Hippocampal formation (tissue), 2 donors: ENCODE measurements at regions not wholly inside any gene's neighbourhood (a gene's known extent, or its start where the extent isn't known, plus 50 kb on each side); places are given as distances from the start of the nearest gene placed in this dataset.
"Not testable (repeated sequence)": the region's sequence is repeated elsewhere in the genome, so short reads cannot be mapped to it uniquely, and the experiment has no call there.

Source experiments
- DNase-seq, 2 donors: peaks; one replicate each; lab custom pipeline; 2025; lab: John Stamatoyannopoulos, UW

- no peak for DNase-seq
Measured at GRCh38 chr3:181267312-181267711, 277.8 kb upstream of the DNAJC19 start.

GRCh38 chr3:181265750-181266333, 276.3 kb upstream of the DNAJC19 start:
- no peak for DNase-seq

- no peak for DNase-seq
Measured at GRCh38 chr3:181264486-181264885, 274.9 kb upstream of the DNAJC19 start.

GRCh38 chr3:181253796-181254195, 264.3 kb upstream of the DNAJC19 start:
- no peak for DNase-seq

GRCh38 chr3:181252631-181253030, 263.1 kb upstream of the DNAJC19 start:
- no peak for DNase-seq

GRCh38 chr3:181250714-181251113, 261.2 kb upstream of the DNAJC19 start:
- DNase-seq: no peak

- no peak for DNase-seq
Measured at GRCh38 chr3:181239441-181239840, 249.9 kb upstream of the DNAJC19 start.

- no peak for DNase-seq
Measured at GRCh38 chr3:181230258-181230657, 240.7 kb upstream of the DNAJC19 start.

GRCh38 chr3:181213347-181213746, 223.8 kb upstream of the DNAJC19 start:
- DNase-seq: no peak

GRCh38 chr3:181212271-181212670, 222.7 kb upstream of the DNAJC19 start:
- no peak for DNase-seq

- peak in 1 of 2 donors; percentile 51 for DNase-seq
Measured at GRCh38 chr3:181210275-181210674, 220.7 kb upstream of the DNAJC19 start.

- DNase-seq: no peak
Measured at GRCh38 chr3:181189556-181189955, 200.0 kb upstream of the DNAJC19 start.

- DNase-seq: no peak
Measured at GRCh38 chr3:181183764-181184163, 194.2 kb upstream of the DNAJC19 start.

- DNase-seq: not testable (repeated sequence)
Measured at GRCh38 chr3:181183057-181183456, 193.5 kb upstream of the DNAJC19 start.

GRCh38 chr3:181178991-181179390, 189.5 kb upstream of the DNAJC19 start:
- no peak for DNase-seq

GRCh38 chr3:181176601-181177000, 187.1 kb upstream of the DNAJC19 start:
- DNase-seq: peak; percentile 52 to 68

- no peak for DNase-seq
Measured at GRCh38 chr3:181174676-181175233, 185.2 kb upstream of the DNAJC19 start.

GRCh38 chr3:181174022-181174421, 184.5 kb upstream of the DNAJC19 start:
- DNase-seq: no peak

GRCh38 chr3:181173227-181173626, 183.7 kb upstream of the DNAJC19 start:
- no peak for DNase-seq

- no peak for DNase-seq
Measured at GRCh38 chr3:181134873-181135272, 145.3 kb upstream of the DNAJC19 start.

GRCh38 chr3:181133832-181134231, 144.3 kb upstream of the DNAJC19 start:
- DNase-seq: no peak

GRCh38 chr3:181105646-181106045, 116.1 kb upstream of the DNAJC19 start:
- no peak for DNase-seq

- DNase-seq: no peak
Measured at GRCh38 chr3:181103605-181104004, 114.1 kb upstream of the DNAJC19 start.

- DNase-seq: no peak
Measured at GRCh38 chr3:181086011-181086410, 96.5 kb upstream of the DNAJC19 start.
